PC-3 (cell line): ENCODE measurements at regions not wholly inside any gene's neighbourhood (a gene's known extent, or its start where the extent isn't known, plus 50 kb on each side); places are given as distances from the start of the nearest gene placed in this dataset.

Experiments
- ATAC-seq: fragments of 200-7000 bp; cut with Tn5 transposase; 2 replicates; pipeline ENCODE4 v1.9.1; 2020; ENCODE audit warnings: mild to moderate bottlenecking, moderate library complexity
- BruUV-seq: library from RNA; stranded (reverse); fragments of 400-500 nt; replicated peaks from 2 replicates; lab custom pipeline; 2021; lab: Mats Ljungman, UMichigan
- CTCF ChIA-PET: fragments of 300-600 bp; sonication (Branson Sonifier 250); formaldehyde crosslinking; loops from one replicate; lab custom pipeline; 2022; ENCODE audit warnings: antibody characterized with exemption; lab: Charles Lee
- POLR2A ChIA-PET: fragments of 300-600 bp; sonication (Branson Sonifier 250); formaldehyde crosslinking; loops from one replicate; lab custom pipeline; 2022; ENCODE audit warnings: antibody characterized with exemption; ENCODE audit not compliant: unreplicated experiment; lab: Charles Lee
- DNase-seq: peaks from one replicate; pipeline ENCODE4 v3.0.0-alpha.2; 2015
- H2AFZ ChIP-seq: fragments of 300-600 bp; sonication (generic); 2 replicates; pipeline ENCODE4 v1.6.0; 2016; ENCODE audit warnings: antibody characterized with exemption, low read length
- H3F3A ChIP-seq: fragments of 300-600 bp; sonication (generic); one replicate; pipeline ENCODE4 v1.6.0; 2017; ENCODE audit warnings: antibody characterized with exemption, low read length, control low read depth, mild to moderate bottlenecking; ENCODE audit not compliant: unreplicated experiment
- H3K27ac ChIP-seq: fragments of 300-600 bp; sonication (generic); 2 replicates; pipeline ENCODE4 v1.5.1; 2016; ENCODE audit warnings: mild to moderate bottlenecking, low read length
- H3K27me3 ChIP-seq: fragments of 300-600 bp; sonication (generic); 2 replicates; pipeline ENCODE4 v1.6.1; 2016; ENCODE audit warnings: low read length, mixed read lengths
- H3K36me3 ChIP-seq: fragments of 300-600 bp; sonication (generic); 2 replicates; pipeline ENCODE4 v1.6.1; 2016; ENCODE audit warnings: low read depth, mixed run types, low read length, mixed read lengths
- H3K4me1 ChIP-seq: fragments of 300-600 bp; sonication (generic); 2 replicates; pipeline ENCODE4 v1.5.1; 2016; ENCODE audit warnings: low read length; ENCODE audit not compliant: insufficient read depth
- H3K4me2 ChIP-seq: fragments of 300-600 bp; sonication (generic); 2 replicates; pipeline ENCODE4 v1.6.0; 2016; ENCODE audit warnings: low read length
- H3K4me3 ChIP-seq: fragments of 300-600 bp; sonication (generic); 2 replicates; pipeline ENCODE4 v1.5.1; 2016; ENCODE audit warnings: mild to moderate bottlenecking, low read length, mixed read lengths
- H3K79me2 ChIP-seq: fragments of 300-600 bp; sonication (generic); 2 replicates; pipeline ENCODE4 v1.6.1; 2017; ENCODE audit warnings: low read length, mixed read lengths
- H3K9ac ChIP-seq: fragments of 300-600 bp; sonication (generic); 2 replicates; pipeline ENCODE4 v1.6.0; 2016; ENCODE audit warnings: mild to moderate bottlenecking, low read length
- H3K9me2 ChIP-seq: fragments of 300-600 bp; sonication (generic); replicated peaks from 2 replicates; pipeline ENCODE4 v1.6.1; 2016; ENCODE audit warnings: mixed run types, low read length, mixed read lengths
- H3K9me3 ChIP-seq: fragments of 300-600 bp; sonication (generic); 2 replicates; pipeline ENCODE4 v1.6.1; 2016; ENCODE audit warnings: low read length, mixed read lengths
- H4K20me1 ChIP-seq: fragments of 300-600 bp; sonication (generic); 2 replicates; pipeline ENCODE4 v1.6.1; 2016; ENCODE audit warnings: low read length, mixed read lengths
- EZH2 ChIP-seq: fragments of 300-600 bp; sonication (generic); IDR thresholded peaks from one replicate; pipeline ENCODE4 v1.6.1; 2017; ENCODE audit warnings: antibody characterized with exemption, mild to moderate bottlenecking, low read length; ENCODE audit not compliant: unreplicated experiment
- EZH2phosphoT487 ChIP-seq: fragments of 300-600 bp; sonication (generic); IDR thresholded peaks from 2 replicates; pipeline ENCODE4 v1.6.1; 2018; ENCODE audit warnings: mild to moderate bottlenecking, antibody characterized with exemption, low read length, borderline replicate concordance
- intact Hi-C: fragments of 100-400 bp; cut with micrococcal nuclease; formaldehyde crosslinking; loops from 2 replicates; pipeline ENCODE4 v1.9.0; 2023
- TF ChIP-seq, protein P1 (sequence below): fragments of 300-600 bp; sonication (generic); conservative IDR thresholded peaks from 2 replicates; pipeline ENCODE4 v1.5.1; 2017; ENCODE audit warnings: antibody characterized with exemption, low read depth, mild to moderate bottlenecking, low read length

GRCh38 chr2:136468799-136469369 is 296.5 kb upstream of the THSD7B start:
- no TSS peak for BruUV-seq
- no peak overlapping the region for H3K9ac ChIP-seq
- peaks cover 13% of the 10 kb centered on the region for H3K27me3 ChIP-seq
- ATAC-seq (no peak), DNase-seq (no peak)
- H3K9me2 ChIP-seq, result no peaks in the 10 kb centered on the region
- no peaks in the 10 kb centered on the region for H3K4me1 ChIP-seq
- ChIA-PET CTCF (no interaction called here), POLR2A (no interaction called here)
- H4K20me1 ChIP-seq, result no peaks in the 10 kb centered on the region
- intact Hi-C loops, result no loop called here
- H3K36me3 ChIP-seq, result no peaks in the 10 kb centered on the region
- no peak overlapping the region for H2AFZ ChIP-seq
- no peaks in the 10 kb centered on the region for H3K79me2 ChIP-seq
- H3K9me3 ChIP-seq, result no peaks in the 10 kb centered on the region
- no peak overlapping the region for H3K27ac ChIP-seq
- no peak overlapping the region for H3K4me2 ChIP-seq
- no peak overlapping the region for H3K4me3 ChIP-seq
- no peak for TF ChIP-seq EZH2phosphoT487
- TF ChIP-seq, protein P1, sequence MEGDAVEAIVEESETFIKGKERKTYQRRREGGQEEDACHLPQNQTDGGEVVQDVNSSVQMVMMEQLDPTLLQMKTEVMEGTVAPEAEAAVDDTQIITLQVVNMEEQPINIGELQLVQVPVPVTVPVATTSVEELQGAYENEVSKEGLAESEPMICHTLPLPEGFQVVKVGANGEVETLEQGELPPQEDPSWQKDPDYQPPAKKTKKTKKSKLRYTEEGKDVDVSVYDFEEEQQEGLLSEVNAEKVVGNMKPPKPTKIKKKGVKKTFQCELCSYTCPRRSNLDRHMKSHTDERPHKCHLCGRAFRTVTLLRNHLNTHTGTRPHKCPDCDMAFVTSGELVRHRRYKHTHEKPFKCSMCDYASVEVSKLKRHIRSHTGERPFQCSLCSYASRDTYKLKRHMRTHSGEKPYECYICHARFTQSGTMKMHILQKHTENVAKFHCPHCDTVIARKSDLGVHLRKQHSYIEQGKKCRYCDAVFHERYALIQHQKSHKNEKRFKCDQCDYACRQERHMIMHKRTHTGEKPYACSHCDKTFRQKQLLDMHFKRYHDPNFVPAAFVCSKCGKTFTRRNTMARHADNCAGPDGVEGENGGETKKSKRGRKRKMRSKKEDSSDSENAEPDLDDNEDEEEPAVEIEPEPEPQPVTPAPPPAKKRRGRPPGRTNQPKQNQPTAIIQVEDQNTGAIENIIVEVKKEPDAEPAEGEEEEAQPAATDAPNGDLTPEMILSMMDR, result no peak
- no peak for TF ChIP-seq EZH2
- no peaks in the 10 kb centered on the region for H3F3A ChIP-seq

DNA sequence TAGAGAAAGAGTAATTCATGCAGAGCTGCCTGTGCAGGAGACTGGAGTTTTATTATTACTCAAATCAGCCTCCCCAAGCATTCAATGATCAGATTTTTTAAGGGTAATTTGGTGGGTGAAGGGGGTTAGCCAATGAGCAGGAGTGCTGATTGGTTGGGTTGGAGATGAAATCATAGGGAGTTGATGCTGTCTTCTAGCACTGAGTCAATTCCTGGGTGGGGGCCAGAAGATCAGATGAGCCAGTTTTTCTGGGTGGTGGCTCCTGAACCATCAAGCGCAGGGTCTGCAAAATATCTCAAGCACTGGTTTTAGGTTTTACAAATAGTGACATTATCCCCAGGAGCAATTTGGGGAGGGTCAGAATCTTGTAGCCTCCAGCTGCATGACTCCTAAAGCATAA is 312.8 kb upstream of the THSD7B start:
- Histone ChIP-seq H3K79me2 (no peaks in the 10 kb centered on the region), H3K9ac (no peak overlapping the region), H3F3A (no peaks in the 10 kb centered on the region), H3K36me3 (no peaks in the 10 kb centered on the region), H3K4me3 (no peak overlapping the region), H3K9me3 (no peaks in the 10 kb centered on the region), H3K4me1 (no peaks in the 10 kb centered on the region), H3K9me2 (no peaks in the 10 kb centered on the region), H3K27ac (no peak overlapping the region), H4K20me1 (no peaks in the 10 kb centered on the region), H3K27me3 (peaks cover 36% of the 10 kb centered on the region), H3K4me2 (no peak overlapping the region), H2AFZ (no peak overlapping the region)
- TF ChIP-seq, protein P1, result no peak
- TF ChIP-seq EZH2phosphoT487 (no peak), EZH2 (no peak)
- CTCF ChIA-PET, result no interaction called here
- no peak for ATAC-seq
- intact Hi-C loops, result no loop called here
- no TSS peak for BruUV-seq
- DNase-seq, result no peak
- POLR2A ChIA-PET, result no interaction called here

- Histone ChIP-seq H3K27ac (no peak overlapping the region), H3K79me2 (no peaks in the 10 kb centered on the region), H3K9me3 (no peaks in the 10 kb centered on the region), H2AFZ (no peak overlapping the region), H4K20me1 (no peaks in the 10 kb centered on the region), H3K4me3 (no peak overlapping the region), H3K27me3 (peaks cover 33% of the 10 kb centered on the region), H3K36me3 (no peaks in the 10 kb centered on the region), H3K4me1 (no peaks in the 10 kb centered on the region), H3K4me2 (no peak overlapping the region), H3F3A (no peaks in the 10 kb centered on the region), H3K9me2 (no peaks in the 10 kb centered on the region), H3K9ac (no peak overlapping the region)
- intact Hi-C loops, result no loop called here
- no peak for TF ChIP-seq EZH2
- TF ChIP-seq, protein P1, result no peak
- no peak for TF ChIP-seq EZH2phosphoT487
- no peak for ATAC-seq
- no peak for DNase-seq
- ChIA-PET CTCF (no interaction called here), POLR2A (no interaction called here)
- no TSS peak for BruUV-seq
Measured at GRCh38 chr2:136448986-136449780, 316.2 kb upstream of the THSD7B start.
